PFSK-1 (cell line): ENCODE measurements at regions not wholly inside any gene's neighbourhood (a gene's known extent, or its start where the extent isn't known, plus 50 kb on each side); places are given as distances from the start of the nearest gene placed in this dataset.

ENCODE experiments used
- POLR2AphosphoS5 ChIP-seq: IDR thresholded peaks from 2 replicates; pipeline ENCODE4 v1.6.1; 2012; ENCODE audit warnings: low read depth, mild to moderate bottlenecking, control low read depth, low read length, moderate library complexity
- SIN3A ChIP-seq: IDR thresholded peaks from 2 replicates; pipeline ENCODE4 v1.6.1; 2012; ENCODE audit warnings: mild to moderate bottlenecking, low read length, moderate library complexity, borderline replicate concordance; ENCODE audit not compliant: insufficient read depth
- TAF1 ChIP-seq: IDR thresholded peaks from 2 replicates; pipeline ENCODE4 v1.6.1; 2012; ENCODE audit warnings: low read length, control low read depth, borderline replicate concordance; ENCODE audit not compliant: insufficient read depth
- TF ChIP-seq, protein P1 (sequence below), 2 experiments: IDR thresholded peaks; 2 replicates each; pipeline versions ENCODE4 v1.6.1 to v1.8.0; 2011 to 2012; ENCODE audit warnings: low read depth in 2 of 2, low read length in 2 of 2, control low read depth in 1 of 2, inconsistent platforms in 1 of 2, mild to moderate bottlenecking in 1 of 2, moderate library complexity in 1 of 2; ENCODE audit not compliant: insufficient read depth in 1 of 2

DNA sequence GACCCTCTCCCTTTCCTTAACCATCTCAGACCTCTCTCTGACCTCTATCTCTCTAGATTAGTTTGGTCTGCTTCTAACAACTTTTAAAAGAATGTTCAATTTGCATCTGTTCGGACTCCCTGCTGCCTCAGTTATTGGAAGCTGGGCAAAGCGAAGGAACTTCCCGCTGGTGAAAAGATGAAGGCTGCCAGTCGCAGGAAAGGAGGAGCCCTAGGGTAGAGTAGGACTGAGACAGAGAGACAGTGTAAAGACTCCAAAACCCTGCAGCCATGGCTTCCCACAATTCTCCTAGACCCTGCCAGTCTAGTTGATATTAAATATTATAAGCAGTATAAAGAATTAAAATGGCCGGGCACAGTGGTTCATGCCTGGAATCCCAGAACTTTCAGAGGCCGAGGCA lies 581.8 kb downstream of the EPM2A start:
- TF ChIP-seq, protein P1, sequence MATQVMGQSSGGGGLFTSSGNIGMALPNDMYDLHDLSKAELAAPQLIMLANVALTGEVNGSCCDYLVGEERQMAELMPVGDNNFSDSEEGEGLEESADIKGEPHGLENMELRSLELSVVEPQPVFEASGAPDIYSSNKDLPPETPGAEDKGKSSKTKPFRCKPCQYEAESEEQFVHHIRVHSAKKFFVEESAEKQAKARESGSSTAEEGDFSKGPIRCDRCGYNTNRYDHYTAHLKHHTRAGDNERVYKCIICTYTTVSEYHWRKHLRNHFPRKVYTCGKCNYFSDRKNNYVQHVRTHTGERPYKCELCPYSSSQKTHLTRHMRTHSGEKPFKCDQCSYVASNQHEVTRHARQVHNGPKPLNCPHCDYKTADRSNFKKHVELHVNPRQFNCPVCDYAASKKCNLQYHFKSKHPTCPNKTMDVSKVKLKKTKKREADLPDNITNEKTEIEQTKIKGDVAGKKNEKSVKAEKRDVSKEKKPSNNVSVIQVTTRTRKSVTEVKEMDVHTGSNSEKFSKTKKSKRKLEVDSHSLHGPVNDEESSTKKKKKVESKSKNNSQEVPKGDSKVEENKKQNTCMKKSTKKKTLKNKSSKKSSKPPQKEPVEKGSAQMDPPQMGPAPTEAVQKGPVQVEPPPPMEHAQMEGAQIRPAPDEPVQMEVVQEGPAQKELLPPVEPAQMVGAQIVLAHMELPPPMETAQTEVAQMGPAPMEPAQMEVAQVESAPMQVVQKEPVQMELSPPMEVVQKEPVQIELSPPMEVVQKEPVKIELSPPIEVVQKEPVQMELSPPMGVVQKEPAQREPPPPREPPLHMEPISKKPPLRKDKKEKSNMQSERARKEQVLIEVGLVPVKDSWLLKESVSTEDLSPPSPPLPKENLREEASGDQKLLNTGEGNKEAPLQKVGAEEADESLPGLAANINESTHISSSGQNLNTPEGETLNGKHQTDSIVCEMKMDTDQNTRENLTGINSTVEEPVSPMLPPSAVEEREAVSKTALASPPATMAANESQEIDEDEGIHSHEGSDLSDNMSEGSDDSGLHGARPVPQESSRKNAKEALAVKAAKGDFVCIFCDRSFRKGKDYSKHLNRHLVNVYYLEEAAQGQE (IDR thresholded peaks at IDR 0.05; ENCODE audit: insufficient read depth in 1 of 2, low read depth in 2 of 2, low read length in 2 of 2): no peak
- TF ChIP-seq SIN3A: no peak
- no peak for TF ChIP-seq POLR2AphosphoS5
- TF ChIP-seq TAF1: no peak
